ENCODE measurements at regions not wholly inside any gene's neighbourhood (a gene's known extent, or its start where the extent isn't known, plus 50 kb on each side); places are given as distances from the start of the nearest gene placed in this dataset.
A peak's percentile ranks its signal among the peaks of the same experiment; 100 is the strongest.

- no peak overlapping the region for H2BK5ac ChIP-seq (ENCODE audit: insufficient read length, low read length)
- H4K20me1 ChIP-seq (ENCODE audit: control insufficient read depth, insufficient read depth, insufficient read length) = no peaks in the 10 kb centered on the region
- no peak overlapping the region for H2BK20ac ChIP-seq (ENCODE audit: low read depth, low read length, poor library complexity, severe bottlenecking)
- H3K9me3 ChIP-seq (ENCODE audit: control insufficient read depth, low read depth, low read length) = no peaks in the 10 kb centered on the region
- peaks cover 3% of the 10 kb centered on the region for H3K27me3 Mint-ChIP-seq (ENCODE audit: low read depth)
- no peak overlapping the region for H3K4me2 ChIP-seq (ENCODE audit: insufficient read depth, insufficient read length, low read length)
- no peak overlapping the region for H3K9ac ChIP-seq (ENCODE audit: extremely low read depth, insufficient read length, low read length)
- no peak overlapping the region for H3K23ac ChIP-seq (ENCODE audit: insufficient read length, low read depth, low read length)
- H3K23me2 ChIP-seq (ENCODE audit: insufficient read length, low read depth, low read length, poor library complexity, severe bottlenecking) = no peaks in the 10 kb centered on the region
- no peak overlapping the region for H3K4me3 Mint-ChIP-seq
- TF ChIP-seq CTCF (conservative IDR thresholded peaks at IDR 0.05) = no peak
- H3K18ac ChIP-seq (ENCODE audit: insufficient read length, low read depth, low read length) = no peak overlapping the region
- no peak overlapping the region for H3K27ac ChIP-seq (ENCODE audit: insufficient read length, low read depth, low read length)
- peaks cover 18 to 19% of the 10 kb centered on the region in 2 experiments; a peak in 4 of 5 replicates for H3K9me3 Mint-ChIP-seq
- H3K79me1 ChIP-seq (ENCODE audit: insufficient read depth, low read depth, low read length, poor library complexity, severe bottlenecking) = no peaks in the 10 kb centered on the region
- peak overlapping the region in 1 of 3 experiments; percentile 24; a peak in 2 of 7 replicates for H3K27ac Mint-ChIP-seq
- no peaks in the 10 kb centered on the region for H3K27me3 ChIP-seq (ENCODE audit: insufficient read depth, low read length)
- H3K14ac ChIP-seq (ENCODE audit: insufficient read depth, low read length) = no peak overlapping the region
- no peak overlapping the region for H4K5ac ChIP-seq (ENCODE audit: insufficient read length, low read depth, low read length)
- no peaks in the 10 kb centered on the region for H3K36me3 Mint-ChIP-seq (ENCODE audit: insufficient read depth in 1 of 3, low read depth in 3 of 3)
- whole genome bisulfite sequencing (ENCODE audit: extremely low coverage, insufficient read length, low lambda C conversion rate) = no CpG with 5 or more reads among the region's 1 CpG
- H2BK12ac ChIP-seq (ENCODE audit: insufficient read length, low read depth, low read length) = no peak overlapping the region
- no peaks in the 10 kb centered on the region for H3K4me1 ChIP-seq (ENCODE audit: insufficient read depth, low read length)
- H2AK5ac ChIP-seq (ENCODE audit: insufficient read length, low read length) = no peak overlapping the region
- no peak for DNase-seq
- H4K8ac ChIP-seq (replicated peaks; ENCODE audit: insufficient read length, low read depth, low read length) = no peak overlapping the region
- no peak overlapping the region for H3T11ph ChIP-seq (ENCODE audit: low read length)
- no peak overlapping the region for H2BK15ac ChIP-seq (ENCODE audit: low read depth, low read length)
- no peaks in the 10 kb centered on the region for H3K4me1 Mint-ChIP-seq
- H3K56ac ChIP-seq (ENCODE audit: insufficient read length, low read depth, low read length) = no peak overlapping the region
- H4K91ac ChIP-seq (ENCODE audit: insufficient read length, low read depth, low read length) = no peak overlapping the region
- H3K4ac ChIP-seq (ENCODE audit: low read depth, low read length) = no peak overlapping the region
- H2BK120ac ChIP-seq (ENCODE audit: low read depth, low read length, poor library complexity, severe bottlenecking) = no peak overlapping the region
- H3K79me2 ChIP-seq (ENCODE audit: insufficient read depth, low read length) = no peaks in the 10 kb centered on the region
- no peak overlapping the region for H2AFZ ChIP-seq (ENCODE audit: low read length)
Observed at GRCh38 chr10:109706026-109706560, 217.2 kb downstream of the XPNPEP1 start.

Measured in H9 (cell line).